ENCODE measurements at regions not wholly inside any gene's neighbourhood (a gene's known extent, or its start where the extent isn't known, plus 50 kb on each side); places are given as distances from the start of the nearest gene placed in this dataset.
A peak's percentile ranks its signal among the peaks of the same experiment; 100 is the strongest.

GRCh38 chr4:54495091-54495490, 162.7 kb upstream of the KIT start:
- no peak for DNase-seq (ENCODE audit: low spot score)

GRCh38 chr4:54495641-54496040, 162.1 kb upstream of the KIT start:
- no peak for DNase-seq (ENCODE audit: low spot score)

GRCh38 chr4:54496412-54496811, 161.3 kb upstream of the KIT start:
- DNase-seq (ENCODE audit: low spot score), result no peak

- no peak for DNase-seq (ENCODE audit: low spot score)
These were observed 159.8 kb upstream of the KIT start for GRCh38 chr4:54497947-54498346.

- DNase-seq (ENCODE audit: low spot score), result no peak
These were observed 159.1 kb upstream of the KIT start for GRCh38 chr4:54498661-54499111.

DNA sequence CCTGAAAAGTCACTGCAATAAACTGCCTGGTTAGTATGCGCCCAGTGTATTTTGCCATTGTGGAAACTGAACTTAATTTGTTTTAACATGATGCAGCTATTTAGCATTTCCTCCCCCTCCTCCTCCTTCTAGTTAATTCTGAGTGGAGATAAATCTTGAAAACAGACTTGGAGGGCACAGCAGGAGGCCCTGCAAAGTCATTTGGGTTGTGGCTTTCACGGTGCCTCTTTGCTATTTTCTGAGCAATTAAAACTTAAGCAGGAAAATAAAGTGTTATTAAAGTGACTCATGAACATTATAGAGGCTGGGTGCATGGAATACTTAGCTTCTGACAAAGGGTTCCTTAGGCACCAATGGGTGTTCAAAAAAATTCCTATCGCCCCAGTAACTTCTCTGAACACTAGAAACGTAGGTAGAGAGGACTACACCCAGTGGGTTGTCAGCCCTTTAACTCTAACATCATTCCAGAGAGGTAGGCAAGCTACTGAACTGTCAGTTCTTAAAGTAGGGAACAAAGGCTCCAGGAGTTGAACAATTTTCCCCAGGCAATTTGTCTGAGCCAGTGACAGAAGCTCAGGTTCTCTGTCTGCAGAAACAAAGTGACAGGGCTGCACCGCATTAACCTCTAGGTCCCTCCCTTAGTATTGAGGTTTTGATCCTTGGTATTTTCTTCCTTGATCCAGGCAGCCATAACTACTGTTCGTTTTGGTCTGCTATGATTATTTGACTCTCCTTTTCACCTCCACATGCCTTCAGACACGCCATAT, 158.3 kb upstream of the KIT start:
- DNase-seq (ENCODE audit: low spot score), result no peak

DNA sequence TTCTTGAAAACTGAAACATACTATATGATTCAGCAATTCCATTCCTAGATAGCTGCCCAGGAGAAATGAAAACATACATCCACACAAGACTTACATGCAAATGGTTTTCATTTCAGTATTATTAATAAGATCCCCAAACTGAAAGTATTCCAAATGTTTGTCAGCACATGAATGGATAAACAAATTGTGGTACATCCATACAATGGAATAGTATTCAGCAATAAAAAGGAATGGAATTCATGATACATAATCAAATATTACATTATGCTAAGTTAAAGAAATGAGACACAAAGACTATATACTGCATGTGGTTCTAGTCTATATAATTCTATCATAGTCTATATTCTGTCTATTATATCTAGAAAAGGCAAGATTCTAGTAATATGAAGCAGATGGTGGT, 152.4 kb upstream of the KIT start:
- no peak for DNase-seq (ENCODE audit: low spot score)

- DNase-seq (ENCODE audit: low spot score), result no peak
These were observed 151.8 kb upstream of the KIT start for GRCh38 chr4:54505996-54506395.

- no peak for DNase-seq (ENCODE audit: low spot score)
These were observed 148.7 kb upstream of the KIT start for GRCh38 chr4:54509057-54509456.

- no peak for DNase-seq (ENCODE audit: low spot score)
These were observed 144.6 kb upstream of the KIT start for GRCh38 chr4:54513204-54513603.

GRCh38 chr4:54513741-54514140, 144.0 kb upstream of the KIT start:
- no peak for DNase-seq (ENCODE audit: low spot score)

DNA sequence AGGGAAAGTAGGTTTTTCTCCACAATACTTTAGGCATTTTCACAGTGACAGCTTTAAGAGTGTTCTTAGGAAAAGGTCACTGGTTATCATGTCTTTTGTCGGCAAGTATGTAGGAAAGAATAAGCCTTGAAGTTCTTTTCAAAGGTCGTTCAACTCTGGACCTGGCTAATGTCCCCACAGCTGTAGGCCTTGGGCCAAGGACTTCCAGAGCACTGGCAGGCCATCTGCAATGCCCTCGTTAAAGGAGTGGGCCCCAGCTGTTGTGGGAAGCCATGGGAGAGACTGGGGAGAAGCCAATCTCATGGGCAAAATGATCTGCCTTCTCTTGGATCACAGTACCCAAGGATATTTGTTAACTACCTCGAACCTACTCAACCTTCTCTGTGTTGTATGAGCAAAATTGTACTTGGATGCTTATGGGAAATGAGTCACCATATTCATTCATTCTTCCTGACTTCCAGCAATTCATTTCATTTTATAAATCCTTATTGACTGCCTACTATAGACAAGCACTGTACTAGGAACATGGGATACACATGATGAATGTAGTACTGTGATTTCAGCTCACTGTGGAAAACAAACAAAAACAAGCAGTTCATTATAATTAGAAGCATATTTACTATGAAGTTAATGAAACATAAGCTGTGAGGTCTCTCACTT, 141.1 kb upstream of the KIT start:
- no peak for DNase-seq (ENCODE audit: low spot score)

DNA sequence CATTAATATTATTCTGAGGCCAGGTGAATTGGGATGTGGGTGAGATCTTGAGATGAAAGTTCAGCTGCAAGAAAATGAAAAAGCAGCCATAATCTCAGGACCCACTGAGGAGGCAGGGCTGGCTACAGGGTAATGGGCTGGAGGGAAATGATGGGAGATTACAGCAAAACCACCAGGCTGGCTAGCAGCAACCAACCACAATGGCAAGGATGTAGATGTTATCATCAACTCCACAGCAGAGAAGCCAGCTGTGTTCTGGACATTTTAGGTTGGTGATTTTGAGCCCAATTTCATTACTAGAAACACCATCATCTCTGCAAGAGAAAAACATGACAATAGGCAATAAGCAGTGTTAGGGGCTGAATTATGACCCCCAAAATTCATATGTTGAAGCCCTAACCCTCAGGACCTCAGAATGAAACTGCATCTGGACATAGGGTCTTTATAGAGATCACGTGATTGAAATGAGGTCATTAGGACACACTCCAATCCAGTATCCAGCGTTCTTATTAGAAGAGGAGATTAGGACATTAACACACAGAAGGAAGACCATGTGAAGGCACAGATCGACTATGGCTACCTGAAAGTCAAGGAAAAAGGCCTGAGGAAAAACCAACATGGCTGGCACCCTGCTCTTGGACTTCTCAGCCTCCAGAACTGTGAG, 139.8 kb upstream of the KIT start:
- no peak for DNase-seq (ENCODE audit: low spot score)

DNA sequence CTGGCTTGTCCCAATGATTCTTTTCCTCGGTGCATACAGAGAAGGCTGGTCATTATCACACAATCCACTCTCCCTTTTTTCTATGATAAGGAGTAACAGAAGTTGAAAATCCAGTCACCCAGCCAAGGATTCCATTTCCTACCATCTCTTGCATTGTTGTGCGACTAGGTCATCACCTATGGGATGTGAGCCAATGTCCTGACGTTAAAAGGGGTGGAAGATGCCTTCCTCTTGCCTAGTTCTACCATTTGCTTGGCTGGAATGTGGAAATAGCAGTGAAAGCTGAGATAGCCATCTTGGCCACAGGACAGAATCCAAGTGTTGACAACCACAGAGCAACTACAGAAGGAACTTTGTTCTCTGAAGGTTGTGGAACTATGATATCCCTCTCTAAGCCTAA, 132.2 kb upstream of the KIT start:
- no peak for DNase-seq (ENCODE audit: low spot score)

GRCh38 chr4:54526560-54526959, 131.2 kb upstream of the KIT start:
- no peak for DNase-seq (ENCODE audit: low spot score)

GRCh38 chr4:54527532-54527931, 130.2 kb upstream of the KIT start:
- DNase-seq (ENCODE audit: low spot score), result no peak

DNA sequence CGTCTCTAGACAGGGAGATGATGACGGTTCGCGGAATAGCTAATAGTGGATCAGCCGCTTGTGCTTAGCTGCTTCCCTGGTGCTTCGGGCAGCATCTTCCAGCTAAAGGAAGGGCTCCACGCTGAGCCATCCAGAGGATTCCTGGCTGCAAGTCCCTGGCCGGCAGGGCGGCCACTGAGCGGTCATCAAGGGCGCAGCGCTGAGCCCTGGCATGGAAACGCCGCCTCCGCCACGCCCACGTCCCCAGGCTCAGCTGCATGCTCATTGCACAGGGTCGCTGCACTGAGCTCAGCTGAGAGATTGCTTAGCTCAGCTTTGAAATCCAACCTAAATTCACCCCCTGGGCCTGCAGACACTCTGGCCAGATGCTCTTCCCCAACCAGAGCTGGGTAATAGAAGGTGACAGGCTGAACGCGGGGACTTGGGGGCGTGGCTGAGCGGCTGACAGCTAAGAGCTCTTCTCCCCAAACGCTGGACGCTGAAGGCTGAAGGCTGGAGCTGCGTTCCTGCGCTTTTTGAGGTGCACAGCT, 118.2 kb upstream of the KIT start:
- peak; percentile 49 for DNase-seq (ENCODE audit: low spot score)

- no peak for DNase-seq (ENCODE audit: low spot score)
These were observed 116.8 kb upstream of the KIT start for GRCh38 chr4:54540931-54541330.

DNA sequence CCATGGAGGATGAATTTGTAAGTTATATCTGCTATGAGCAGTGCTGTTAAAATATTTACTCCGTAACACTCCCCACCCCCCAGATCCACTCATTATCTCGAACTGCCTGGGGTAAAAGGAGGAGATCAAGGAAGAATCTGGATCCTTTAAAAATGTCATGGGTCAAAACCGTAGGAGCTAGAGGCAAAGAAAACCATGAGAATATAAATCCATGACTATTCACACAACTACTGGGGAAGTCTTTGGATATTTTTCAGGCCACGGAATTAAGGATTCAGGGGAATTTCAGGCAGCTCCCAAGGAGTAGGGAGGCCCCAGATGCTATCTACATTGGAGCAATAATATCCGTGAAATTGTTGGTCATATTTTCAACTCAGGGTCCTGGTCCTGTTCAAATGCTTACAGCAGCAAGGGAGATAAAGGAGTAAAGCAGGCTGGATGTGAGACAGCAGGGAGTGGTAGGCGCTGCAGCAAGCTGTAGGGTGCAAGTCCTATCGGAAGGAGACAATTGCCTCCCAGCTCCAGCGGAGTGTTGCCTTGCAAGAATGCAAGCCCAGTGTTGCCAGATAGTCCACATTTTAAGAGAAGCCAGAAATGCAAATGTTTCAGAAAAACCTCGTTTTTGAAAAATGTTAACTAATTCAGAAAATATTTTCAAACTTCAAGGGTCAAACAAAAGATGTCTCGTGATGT, 116.2 kb upstream of the KIT start:
- no peak for DNase-seq (ENCODE audit: low spot score)

DNA sequence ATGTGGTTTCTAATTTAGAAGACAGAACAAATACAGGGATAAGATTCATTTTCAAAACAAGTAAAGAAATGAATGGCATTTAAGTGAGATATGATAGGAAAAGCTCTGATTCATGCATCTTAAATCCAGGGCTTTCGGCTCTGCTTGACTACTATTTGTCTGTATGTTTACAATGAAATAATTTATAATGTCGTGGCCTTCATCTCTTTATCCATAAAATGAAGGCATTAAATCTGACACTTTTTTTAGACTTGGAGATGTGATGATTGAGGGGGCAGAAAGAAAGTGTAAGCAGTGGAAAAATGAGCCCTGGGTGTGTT, 115.7 kb upstream of the KIT start:
- DNase-seq (ENCODE audit: low spot score), result no peak

GRCh38 chr4:54542540-54543041, 115.2 kb upstream of the KIT start:
- no peak for DNase-seq (ENCODE audit: low spot score)
